H1 (cell line): ENCODE measurements at regions not wholly inside any gene's neighbourhood (a gene's known extent, or its start where the extent isn't known, plus 50 kb on each side); places are given as distances from the start of the nearest gene placed in this dataset.

Experiments used
- CTCF ChIA-PET: fragments of 300-600 bp; sonication (Branson Sonifier 250); formaldehyde crosslinking; loops from one replicate; lab custom pipeline; 2021; ENCODE audit not compliant: partially characterized antibody; lab: Charles Lee
- POLR2A ChIA-PET: fragments of 300-600 bp; sonication (Branson Sonifier 250); formaldehyde crosslinking; loops from one replicate; lab custom pipeline; 2021; ENCODE audit warnings: inconsistent platforms; ENCODE audit not compliant: partially characterized antibody; lab: Charles Lee
- DNase-seq, 2 experiments: peaks; one replicate each; pipeline versions ENCODE4 v3.0.0 to v3.0.0-alpha.2; 2010 to 2022; ENCODE audit warnings: low spot score in 2 of 2, low read depth in 1 of 2, mixed read lengths in 1 of 2
- FAIRE-seq: peaks from 2 replicates; lab custom pipeline; 2011; peaks lifted over from hg19 to GRCh38; lab: Jason Lieb, UNC
- H2AFZ ChIP-seq: 2 replicates; pipeline ENCODE4 v1.8.1; 2012; ENCODE audit warnings: low read length, inconsistent platforms
- H2AK5ac ChIP-seq: 2 replicates; pipeline ENCODE4 v1.6.1; 2013; ENCODE audit warnings: low read depth, low read length
- H2BK120ac ChIP-seq: replicated peaks from 2 replicates; pipeline ENCODE3; 2013; ENCODE audit warnings: low read depth, low read length, inconsistent platforms
- H2BK12ac ChIP-seq: 2 replicates; pipeline ENCODE4 v1.6.1; 2013; ENCODE audit warnings: low read depth, low read length
- H2BK15ac ChIP-seq: 2 replicates; pipeline ENCODE4 v1.6.1; 2013; ENCODE audit warnings: low read length
- H2BK20ac ChIP-seq: 2 replicates; pipeline ENCODE4 v1.6.1; 2013; ENCODE audit warnings: low read length
- H2BK5ac ChIP-seq: 2 replicates; pipeline ENCODE4 v1.6.1; 2013; ENCODE audit warnings: low read depth, low read length
- H3K14ac ChIP-seq: 2 replicates; pipeline ENCODE4 v1.6.1; 2013; ENCODE audit warnings: inconsistent platforms; ENCODE audit not compliant: insufficient read length
- H3K18ac ChIP-seq: 2 replicates; pipeline ENCODE4 v1.6.1; 2013; ENCODE audit warnings: low read length; ENCODE audit errors: extremely low read depth
- H3K23ac ChIP-seq: 2 replicates; pipeline ENCODE4 v1.6.1; 2013; ENCODE audit warnings: inconsistent platforms; ENCODE audit not compliant: insufficient read length
- H3K23me2 ChIP-seq: 2 replicates; pipeline ENCODE4 v1.6.1; 2013; ENCODE audit warnings: low read depth, low read length
- H3K27ac ChIP-seq: 2 replicates; pipeline ENCODE4 v1.6.1; 2011; ENCODE audit warnings: low read depth, low read length, inconsistent platforms
- H3K27me3 ChIP-seq, 4 experiments: replicated peaks in 1 of 4; 1 replicate in 1 of 4; 2 replicates in 3 of 4; pipeline versions ENCODE4 v1.6.1 to v1.8.1; 2011 to 2013; ENCODE audit warnings: low read length in 3 of 4, mild to moderate bottlenecking in 3 of 4, inconsistent platforms in 2 of 4, mixed read lengths in 2 of 4, moderate library complexity in 1 of 4; ENCODE audit not compliant: control insufficient read depth in 3 of 4, insufficient read depth in 3 of 4; ENCODE audit errors: extremely low read depth in 1 of 4
- H3K36me3 ChIP-seq, 4 experiments: 2 replicates each; pipeline versions ENCODE4 v1.6.1 to v1.8.1; 2011 to 2013; ENCODE audit warnings: mild to moderate bottlenecking in 4 of 4, low read length in 3 of 4, moderate library complexity in 2 of 4, control low read depth in 1 of 4, inconsistent platforms in 1 of 4; ENCODE audit not compliant: insufficient read depth in 4 of 4, control insufficient read depth in 2 of 4
- H3K4ac ChIP-seq: replicated peaks from 2 replicates; pipeline ENCODE3; 2013; ENCODE audit warnings: low read length, low read depth, mixed read lengths, inconsistent platforms; ENCODE audit not compliant: insufficient read length
- H3K4me1 ChIP-seq, 4 experiments: replicated peaks in 1 of 4; 1 replicate in 1 of 4; 2 replicates in 3 of 4; pipeline versions ENCODE4 v1.6.1 to v1.8.1; 2011 to 2013; ENCODE audit warnings: low read length in 3 of 4, inconsistent platforms in 2 of 4, mixed read lengths in 1 of 4; ENCODE audit not compliant: insufficient read depth in 4 of 4, control insufficient read depth in 3 of 4
- H3K4me2 ChIP-seq, 2 experiments: 2 replicates each; pipeline versions ENCODE4 v1.6.1 to v1.8.1; 2011 to 2013; ENCODE audit warnings: low read depth in 2 of 2, low read length in 2 of 2, control low read depth in 1 of 2, inconsistent platforms in 1 of 2, mild to moderate bottlenecking in 1 of 2; ENCODE audit not compliant: insufficient read depth in 1 of 2
- H3K4me3 ChIP-seq, 4 experiments: fragments of 200-600, 300-600 bp in 1 of 4; sonication (generic), shearing (Covaris generic), sonication (Bioruptor Twin) in 1 of 4; 2 replicates each; pipeline versions ENCODE4 v1.5.1 to v1.8.1; 2011 to 2016; ENCODE audit warnings: low read length in 4 of 4, low read depth in 3 of 4, control low read depth in 2 of 4, inconsistent platforms in 2 of 4, mild to moderate bottlenecking in 2 of 4, mixed read lengths in 1 of 4, moderate library complexity in 1 of 4; ENCODE audit not compliant: insufficient read depth in 2 of 4; ENCODE audit errors: extremely low read depth in 1 of 4
- H3K56ac ChIP-seq: replicated peaks from 2 replicates; pipeline ENCODE3; 2013; ENCODE audit warnings: low read depth, mild to moderate bottlenecking, mixed read lengths, low read length, inconsistent platforms; ENCODE audit not compliant: insufficient read length
- H3K79me1 ChIP-seq: 2 replicates; pipeline ENCODE4 v1.6.1; 2013; ENCODE audit warnings: low read depth, low read length, control low read depth
- H3K79me2 ChIP-seq, 2 experiments: 2 replicates each; pipeline versions ENCODE4 v1.6.1 to v1.8.1; 2012 to 2013; ENCODE audit warnings: low read length in 2 of 2, mild to moderate bottlenecking in 2 of 2, inconsistent platforms in 1 of 2; ENCODE audit not compliant: insufficient read depth in 2 of 2, control insufficient read depth in 1 of 2
- H3K9ac ChIP-seq, 4 experiments: replicated peaks in 1 of 4; 1 replicate in 1 of 4; 2 replicates in 3 of 4; pipeline versions ENCODE4 v1.6.1 to v1.8.1; 2011 to 2013; ENCODE audit warnings: low read depth in 3 of 4, low read length in 3 of 4, control low read depth in 2 of 4, mild to moderate bottlenecking in 2 of 4, moderate library complexity in 2 of 4, inconsistent platforms in 1 of 4; ENCODE audit errors: extremely low read depth in 1 of 4
- H3K9me3 ChIP-seq, 2 experiments: 2 replicates each; pipeline versions ENCODE4 v1.6.1 to v1.8.1; 2012 to 2013; ENCODE audit warnings: mild to moderate bottlenecking in 2 of 2, moderate library complexity in 2 of 2, control low read depth in 1 of 2, inconsistent platforms in 1 of 2, low read depth in 1 of 2, low read length in 1 of 2, mixed read lengths in 1 of 2; ENCODE audit not compliant: insufficient read depth in 2 of 2
- H4K20me1 ChIP-seq, 2 experiments: replicated peaks in 1 of 2; 2 replicates each; pipeline versions ENCODE3 to v1.8.1; 2011 to 2013; ENCODE audit warnings: inconsistent platforms in 2 of 2, low read length in 2 of 2, mild to moderate bottlenecking in 1 of 2; ENCODE audit not compliant: insufficient read depth in 2 of 2, control insufficient read depth in 1 of 2
- H4K5ac ChIP-seq: 2 replicates; pipeline ENCODE4 v1.6.1; 2013; ENCODE audit warnings: low read length, low read depth, mixed read lengths, inconsistent platforms; ENCODE audit not compliant: insufficient read length
- H4K8ac ChIP-seq: 2 replicates; pipeline ENCODE4 v1.8.0; 2013; ENCODE audit warnings: mild to moderate bottlenecking, moderate library complexity, low read length, inconsistent platforms; ENCODE audit not compliant: insufficient read depth; ENCODE audit errors: extremely low read depth
- H4K91ac ChIP-seq: replicated peaks from 2 replicates; pipeline ENCODE3; 2013; ENCODE audit warnings: low read length, mixed read lengths, inconsistent platforms; ENCODE audit not compliant: insufficient read length
- BACH1 ChIP-seq: IDR thresholded peaks from 2 replicates; pipeline ENCODE4 v1.6.1; 2012; ENCODE audit warnings: low read length, improper control_type of control experiment
- POLR2A ChIP-seq, 2 experiments: IDR thresholded peaks; 1 replicate in 1 of 2; 2 replicates in 1 of 2; pipeline ENCODE4 v1.6.1; 2011; ENCODE audit warnings: low read depth in 2 of 2, low read length in 2 of 2, mild to moderate bottlenecking in 2 of 2; ENCODE audit errors: control extremely low read depth in 1 of 2
- POU5F1 ChIP-seq: IDR thresholded peaks from 2 replicates; pipeline ENCODE4 v1.6.1; 2011; ENCODE audit warnings: low read depth, mild to moderate bottlenecking, low read length, moderate library complexity
- WGBS, 2 experiments: shearing (Covaris generic) in 1 of 2; methylation state at CpG; one replicate each; pipeline versions ENCODE4 v1.1.6 to v1.1.7; 2013 to 2015; ENCODE audit warnings: low lambda C conversion rate in 2 of 2, mixed read lengths in 2 of 2, inconsistent platforms in 1 of 2, low coverage in 1 of 2, missing lambda C conversion rate in 1 of 2; ENCODE audit not compliant: insufficient replicate concordance in 2 of 2, insufficient coverage in 1 of 2, insufficient read length in 1 of 2; ENCODE audit errors: extremely low coverage in 1 of 2, missing lambda C conversion rate in 1 of 2; 5-methylcytosine and 5-hydroxymethylcytosine counted together

DNA sequence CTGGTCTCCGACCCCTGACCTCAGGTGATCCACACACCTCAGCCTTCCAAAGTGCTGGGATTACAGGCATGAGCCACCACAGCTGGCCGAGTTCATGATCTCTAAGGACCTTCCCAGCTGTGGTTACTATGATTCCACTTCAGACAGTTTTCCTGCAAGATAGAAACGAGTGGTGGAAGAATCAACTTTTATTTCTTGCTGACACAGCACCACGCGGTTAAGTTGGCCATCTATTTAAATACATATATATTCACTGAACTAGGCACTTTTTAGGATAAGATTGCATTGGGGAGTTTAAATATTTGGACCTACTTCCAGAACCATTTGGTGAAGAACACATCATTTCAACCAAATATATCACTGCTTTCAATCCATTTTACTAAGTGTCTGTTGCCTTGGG is 213.4 kb downstream of the TBX5 start:
- Histone ChIP-seq H4K5ac (no peak overlapping the region), H3K56ac (no peak overlapping the region), H3K4me3 (no peak overlapping the region), H2BK5ac (no peak overlapping the region), H3K9me3 (no peaks in the 10 kb centered on the region), H2AFZ (no peak overlapping the region), H2BK12ac (no peak overlapping the region), H3K4me2 (no peak overlapping the region), H3K36me3 (no peaks in the 10 kb centered on the region), H3K79me1 (no peaks in the 10 kb centered on the region), H2BK15ac (no peak overlapping the region), H3K18ac (no peak overlapping the region), H2BK20ac (no peak overlapping the region), H3K14ac (no peak overlapping the region), H3K4me1 (no peaks in the 10 kb centered on the region), H3K4ac (no peak overlapping the region), H2BK120ac (no peak overlapping the region), H3K23me2 (no peaks in the 10 kb centered on the region), H2AK5ac (no peak overlapping the region), H3K79me2 (no peaks in the 10 kb centered on the region), H3K27me3 (peaks cover 0 to 3% (median under 1%) of the 10 kb centered on the region in 4 experiments; a peak in 2 of 7 replicates), H3K9ac (no peak overlapping the region), H4K8ac (no peak overlapping the region), H3K23ac (no peak overlapping the region), H3K27ac (no peak overlapping the region), H4K20me1 (no peaks in the 10 kb centered on the region), H4K91ac (no peak overlapping the region)
- POLR2A ChIA-PET, result no interaction called here
- DNase-seq (no peak), FAIRE-seq (no peak)
- 93% methylated on average over 5 of the region's 5 CpGs; no CpG with 5 or more reads in 1 of the 2 experiments for WGBS, 2 experiments
- CTCF ChIA-PET, result interaction anchor here (0.7 to 1.6 kb wide), 5 partner anchors 11 to 61 kb away, joined by 3 to 4 read pairs (median 4); no protein-coding TSS in a partner anchor
- TF ChIP-seq BACH1, result no peak
- no peak for TF ChIP-seq POU5F1
- no peak for TF ChIP-seq POLR2A (IDR thresholded peaks at IDR 0.05; ENCODE audit: control extremely low read depth in 1 of 2, low read depth in 2 of 2, low read length in 2 of 2)
